TTC549 (cell line): ENCODE measurements at regions not wholly inside any gene's neighbourhood (a gene's known extent, or its start where the extent isn't known, plus 50 kb on each side); places are given as distances from the start of the nearest gene placed in this dataset.

Source experiments
- FAIRE-seq: peaks from 2 replicates; lab custom pipeline; 2012; peaks lifted over from hg19 to GRCh38; lab: Jason Lieb, UNC

- no peak for FAIRE-seq
Observed at GRCh38 chr13:70490320-70490935, 382.2 kb upstream of the KLHL1 start.

GRCh38 chr13:70484931-70485330 is 376.7 kb upstream of the KLHL1 start:
- no peak for FAIRE-seq

GRCh38 chr13:70483599-70484276 is 375.5 kb upstream of the KLHL1 start:
- peak; percentile 66 for FAIRE-seq

- no peak for FAIRE-seq
Observed at GRCh38 chr13:70473907-70474306, 365.7 kb upstream of the KLHL1 start.

GRCh38 chr13:70469077-70469476 is 360.8 kb upstream of the KLHL1 start:
- no peak for FAIRE-seq

- FAIRE-seq, result no peak
Observed at GRCh38 chr13:70457474-70457873, 349.2 kb upstream of the KLHL1 start.

- FAIRE-seq, result no peak
Observed at GRCh38 chr13:70448820-70449219, 340.6 kb upstream of the KLHL1 start.

- no peak for FAIRE-seq
Observed at GRCh38 chr13:70432276-70432805, 324.1 kb upstream of the KLHL1 start.

GRCh38 chr13:70430256-70430655 is 322.0 kb upstream of the KLHL1 start:
- no peak for FAIRE-seq

GRCh38 chr13:70424928-70425327 is 316.7 kb upstream of the KLHL1 start:
- no peak for FAIRE-seq

- no peak for FAIRE-seq
Observed at GRCh38 chr13:70424428-70424827, 316.2 kb upstream of the KLHL1 start.

- FAIRE-seq, result no peak
Observed at GRCh38 chr13:70415136-70415535, 306.9 kb upstream of the KLHL1 start.

GRCh38 chr13:70408865-70409264 is 300.6 kb upstream of the KLHL1 start:
- no peak for FAIRE-seq

GRCh38 chr13:70407486-70407885 is 299.2 kb upstream of the KLHL1 start:
- FAIRE-seq, result no peak

- FAIRE-seq, result no peak
Observed at GRCh38 chr13:70405266-70405665, 297.0 kb upstream of the KLHL1 start.

- FAIRE-seq, result no peak
Observed at GRCh38 chr13:70394031-70394548, 285.8 kb upstream of the KLHL1 start.

- no peak for FAIRE-seq
Observed at GRCh38 chr13:70391678-70392077, 283.4 kb upstream of the KLHL1 start.

GRCh38 chr13:70390968-70391367 is 282.7 kb upstream of the KLHL1 start:
- FAIRE-seq, result no peak

GRCh38 chr13:70390064-70390463 is 281.8 kb upstream of the KLHL1 start:
- FAIRE-seq, result no peak

GRCh38 chr13:70388935-70389334 is 280.7 kb upstream of the KLHL1 start:
- FAIRE-seq, result no peak

- no peak for FAIRE-seq
Observed at GRCh38 chr13:70386919-70387318, 278.7 kb upstream of the KLHL1 start.

GRCh38 chr13:70385852-70386251 is 277.6 kb upstream of the KLHL1 start:
- no peak for FAIRE-seq

- no peak for FAIRE-seq
Observed at GRCh38 chr13:70384156-70384555, 275.9 kb upstream of the KLHL1 start.

GRCh38 chr13:70380809-70381208 is 272.6 kb upstream of the KLHL1 start:
- no peak for FAIRE-seq
